LNCaP clone FGC (cell line): ENCODE measurements at regions not wholly inside any gene's neighbourhood (a gene's known extent, or its start where the extent isn't known, plus 50 kb on each side); places are given as distances from the start of the nearest gene placed in this dataset.

Experiments
- DNase-seq: peaks from one replicate; pipeline ENCODE4 v3.0.0-alpha.2; 2011; ENCODE audit warnings: low read depth
- H3K4me3 ChIP-seq: 2 replicates; pipeline ENCODE4 v1.5.1; 2011; ENCODE audit warnings: mild to moderate bottlenecking, low read depth, low read length, control low read depth
- CTCF ChIP-seq: IDR thresholded peaks from 2 replicates; pipeline ENCODE4 v1.5.1; 2012; ENCODE audit warnings: mild to moderate bottlenecking; ENCODE audit not compliant: control insufficient read depth, insufficient read depth; ENCODE audit errors: extremely low read depth

DNA sequence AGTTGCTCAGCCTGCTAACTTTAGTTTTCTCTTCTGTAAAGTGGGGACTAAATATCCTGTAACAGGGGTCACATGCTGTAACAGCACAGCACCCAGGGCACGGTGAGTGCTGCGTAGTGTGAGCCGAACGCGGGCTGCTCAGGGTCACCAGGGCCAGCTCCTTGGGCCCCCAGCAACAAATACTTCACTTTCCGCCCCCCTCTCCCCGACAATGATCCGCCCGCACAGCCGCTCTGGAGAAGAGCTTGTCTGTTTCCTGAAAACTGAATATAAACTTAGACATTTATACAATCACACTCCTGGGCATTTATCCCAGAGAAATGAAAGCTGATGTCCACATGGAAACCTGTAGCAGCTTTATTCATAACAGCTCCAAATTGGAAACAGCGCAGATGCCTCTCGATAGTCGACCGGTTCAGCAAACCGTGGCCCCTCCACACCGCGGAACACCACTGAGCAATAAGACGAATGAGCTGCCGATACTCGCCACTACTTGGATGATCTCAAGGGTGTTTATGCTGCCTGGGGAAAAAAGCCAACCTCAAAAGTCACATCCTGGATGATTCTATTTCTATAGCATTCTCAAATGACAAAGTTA lies 267.2 kb downstream of the PARN start:
- no peak for TF ChIP-seq CTCF
- DNase-seq = no peak
- no peak overlapping the region for H3K4me3 ChIP-seq

DNA sequence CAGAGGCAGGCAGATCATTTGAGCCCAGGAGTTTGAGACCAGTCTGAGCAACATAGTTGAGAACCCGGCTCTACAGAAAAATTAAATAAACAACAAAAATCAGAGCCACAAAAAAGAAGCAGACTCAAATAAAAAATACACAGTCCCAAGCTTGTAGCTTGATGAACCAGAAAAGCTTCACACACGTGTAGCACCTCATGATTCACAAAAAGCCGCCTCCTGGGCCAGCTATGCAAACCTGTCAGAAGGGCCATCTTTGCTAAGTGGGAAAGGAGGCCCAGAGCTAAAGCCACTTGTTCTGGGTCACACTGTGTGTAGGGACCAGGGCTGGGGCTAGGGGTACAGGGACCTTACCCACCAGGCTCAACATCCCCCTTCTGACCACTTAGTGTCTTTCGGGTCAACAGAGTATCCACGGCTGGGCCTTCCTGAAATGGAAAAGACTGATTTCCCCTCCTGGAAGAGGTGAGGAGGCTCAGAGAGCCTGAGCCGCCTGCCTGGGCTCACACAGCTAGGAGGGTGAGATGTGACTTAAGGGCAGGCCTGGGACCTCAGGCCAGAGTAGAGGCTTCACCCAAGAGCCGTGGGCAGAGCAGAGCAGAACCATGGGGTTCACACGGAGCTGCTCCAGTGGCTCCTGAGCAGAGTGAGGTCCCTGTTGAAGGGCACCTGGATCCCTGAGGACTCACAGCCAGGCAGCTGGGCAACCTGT lies 269.6 kb downstream of the PARN start:
- DNase-seq = no peak
- TF ChIP-seq CTCF = no peak
- no peak overlapping the region for H3K4me3 ChIP-seq

GRCh38 chr16:14358697-14359305 lies 271.3 kb downstream of the PARN start:
- TF ChIP-seq CTCF = no peak
- no peak overlapping the region for H3K4me3 ChIP-seq
- DNase-seq = no peak

DNA sequence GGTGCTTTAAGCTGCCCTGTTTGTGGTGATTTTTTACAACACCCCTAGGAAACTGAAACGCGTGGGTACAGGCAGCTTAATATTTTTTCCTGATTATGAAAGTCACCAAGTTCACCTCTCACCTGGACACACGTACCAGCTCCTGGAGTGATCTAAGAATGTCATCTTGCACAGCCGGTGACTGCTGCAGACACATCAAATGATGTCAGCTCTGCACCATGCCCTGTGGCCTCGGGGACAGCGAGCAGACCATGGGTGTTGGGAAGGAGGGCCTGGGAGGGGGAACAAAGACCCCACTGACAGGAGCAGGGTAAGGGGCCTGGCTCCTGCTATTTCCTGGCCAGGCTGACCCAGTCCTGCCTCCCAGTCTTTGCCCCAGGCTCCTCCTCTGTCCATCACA lies 272.7 kb downstream of the PARN start:
- DNase-seq = no peak
- no peak overlapping the region for H3K4me3 ChIP-seq
- no peak for TF ChIP-seq CTCF

DNA sequence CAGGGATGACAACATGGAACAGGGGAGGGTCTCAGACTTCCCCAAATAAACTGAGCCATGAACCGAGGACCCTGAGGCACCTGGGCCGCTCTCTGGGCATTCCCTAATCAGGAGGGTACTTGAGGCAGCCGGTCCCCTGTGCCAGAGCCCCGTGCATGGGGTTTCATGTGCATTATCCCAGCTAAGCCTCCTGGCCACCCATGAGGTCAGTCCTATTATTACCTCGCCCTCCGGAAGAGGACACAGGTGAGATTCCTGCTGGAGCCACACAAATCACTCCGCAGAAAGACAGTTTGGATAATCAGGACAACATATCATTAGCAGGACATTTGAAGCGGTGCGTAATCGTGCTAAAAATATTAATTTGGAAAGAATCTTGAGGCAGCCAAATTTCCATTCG lies 274.0 kb downstream of the PARN start:
- DNase-seq = no peak
- no peak for TF ChIP-seq CTCF
- no peak overlapping the region for H3K4me3 ChIP-seq

DNA sequence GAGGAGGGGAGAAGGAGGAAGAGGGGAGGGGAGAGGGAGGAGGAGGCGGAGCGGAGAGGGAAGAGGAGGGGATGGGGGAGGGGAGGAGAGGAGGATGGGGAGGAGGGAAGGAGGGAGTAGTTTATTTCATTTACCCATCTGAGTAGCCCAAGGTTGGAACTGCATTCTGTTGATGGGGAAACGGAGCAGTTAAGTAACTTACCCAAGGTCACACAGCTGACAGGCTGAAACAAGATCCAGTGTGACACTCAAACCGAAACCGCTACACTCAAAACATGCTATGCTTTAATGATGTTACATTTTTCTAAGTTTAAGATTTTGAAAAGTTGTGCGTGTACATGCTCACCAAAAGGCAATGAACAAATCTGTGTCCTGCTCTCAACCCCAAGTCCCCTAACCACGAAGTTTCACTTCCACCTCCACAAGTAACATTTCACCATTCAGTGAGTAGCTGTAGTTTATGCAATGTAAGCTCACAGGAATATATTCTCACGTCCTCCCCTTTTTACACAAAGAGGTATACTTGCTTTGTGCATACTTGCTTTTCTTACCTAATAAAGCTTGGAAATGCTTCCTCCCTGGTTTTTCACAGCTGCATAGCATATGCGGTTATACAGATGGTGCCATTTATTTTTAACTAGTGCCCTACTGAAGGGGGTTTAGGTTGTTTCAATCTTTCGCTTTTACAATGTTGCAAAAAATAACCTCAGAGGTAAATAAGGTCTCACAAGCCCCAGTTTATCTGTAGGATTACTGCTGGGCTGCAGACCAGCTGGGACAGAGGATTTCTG lies 275.3 kb downstream of the PARN start:
- no peak for DNase-seq
- no peak for TF ChIP-seq CTCF
- H3K4me3 ChIP-seq = no peak overlapping the region
